ENCODE measurements at regions not wholly inside any gene's neighbourhood (a gene's known extent, or its start where the extent isn't known, plus 50 kb on each side); places are given as distances from the start of the nearest gene placed in this dataset.
"Not testable (repeated sequence)": the region's sequence is repeated elsewhere in the genome, so short reads cannot be mapped to it uniquely, and the experiment has no call there.

DNA sequence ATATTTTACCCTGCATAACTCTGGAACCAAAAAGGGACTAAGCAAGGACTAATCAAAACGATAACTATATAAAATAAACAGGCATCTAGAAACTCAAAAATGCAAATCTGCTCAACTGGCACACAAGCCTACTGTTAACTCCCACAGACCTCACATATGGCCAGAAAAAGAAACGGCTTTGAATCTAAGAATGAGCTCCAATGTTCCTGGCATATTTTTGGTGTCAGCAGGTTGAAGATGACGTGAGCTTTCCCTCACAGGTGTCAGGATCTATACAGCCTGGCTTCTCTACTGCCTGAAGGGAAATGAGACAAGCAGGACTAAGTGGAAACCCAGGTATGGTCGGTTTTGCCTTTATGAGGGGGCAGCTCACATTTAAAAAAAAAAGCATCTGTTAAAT lies 120.1 kb upstream of the SPATA12 start:
- no peak for TF ChIP-seq CTCF (IDR thresholded peaks at IDR 0.05; ENCODE audit: low read depth, low read length)
- no peak overlapping the region for H3K4me3 ChIP-seq (replicated peaks in 1 of 2; ENCODE audit: low read depth in 2 of 2, low read length in 2 of 2)

GRCh38 chr3:56939834-56940233 lies 120.6 kb upstream of the SPATA12 start:
- DNase-seq (ENCODE audit: low read depth in 2 of 2), result no peak
- no peak overlapping the region for H3K4me3 ChIP-seq (replicated peaks in 1 of 2; ENCODE audit: low read depth in 2 of 2, low read length in 2 of 2)
- no peak for TF ChIP-seq CTCF (IDR thresholded peaks at IDR 0.05; ENCODE audit: low read depth, low read length)

More for the DNA sequence above, 120.1 kb upstream of the SPATA12 start:
- DNase-seq (ENCODE audit: low read depth in 2 of 2), result no peak

DNA sequence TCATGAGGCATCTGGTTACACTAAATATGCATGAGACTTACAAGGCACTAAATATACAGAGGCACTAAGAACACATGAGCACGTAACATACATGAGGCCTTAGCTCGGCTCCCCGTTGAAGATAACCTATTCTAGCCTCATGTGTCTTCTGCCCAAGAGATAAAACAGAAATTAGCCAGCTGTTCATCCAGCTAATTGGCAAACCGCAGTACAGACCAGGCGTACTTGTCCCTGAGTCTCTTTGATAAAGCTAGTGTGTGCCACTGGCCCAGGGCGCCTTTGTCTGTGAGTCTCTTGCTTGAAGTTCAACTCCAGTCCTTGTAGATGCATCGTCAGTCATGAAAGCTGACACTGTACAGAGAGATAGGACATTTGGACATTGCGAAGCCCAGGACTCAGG lies 121.9 kb upstream of the SPATA12 start:
- DNase-seq (ENCODE audit: low read depth in 2 of 2), result no peak
- H3K4me3 ChIP-seq (replicated peaks in 1 of 2; ENCODE audit: low read depth in 2 of 2, low read length in 2 of 2), result no peak overlapping the region
- TF ChIP-seq CTCF (IDR thresholded peaks at IDR 0.05; ENCODE audit: low read depth, low read length), result no peak

DNA sequence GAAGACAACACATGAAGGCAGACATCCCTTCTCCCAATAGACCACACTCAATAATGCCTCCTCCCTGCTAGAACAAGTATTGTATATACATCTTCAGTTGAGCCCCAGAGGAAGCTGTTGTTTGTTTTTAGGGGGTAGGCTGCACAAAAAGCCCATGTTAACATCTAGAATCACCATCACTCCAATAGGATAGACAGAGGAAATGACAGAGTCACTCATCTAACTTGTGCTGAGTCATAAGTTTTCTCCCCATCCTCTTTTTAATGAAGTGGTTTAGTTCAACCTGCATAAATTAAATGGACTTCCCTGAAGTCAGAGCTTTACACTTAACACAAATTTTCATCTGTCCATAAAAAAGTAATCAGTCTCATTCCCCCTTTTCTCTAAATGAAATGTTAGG lies 122.9 kb upstream of the SPATA12 start:
- H3K4me3 ChIP-seq (replicated peaks in 1 of 2; ENCODE audit: low read depth in 2 of 2, low read length in 2 of 2), result no peak overlapping the region
- no peak for DNase-seq (ENCODE audit: low read depth in 2 of 2)
- TF ChIP-seq CTCF (IDR thresholded peaks at IDR 0.05; ENCODE audit: low read depth, low read length), result no peak

DNA sequence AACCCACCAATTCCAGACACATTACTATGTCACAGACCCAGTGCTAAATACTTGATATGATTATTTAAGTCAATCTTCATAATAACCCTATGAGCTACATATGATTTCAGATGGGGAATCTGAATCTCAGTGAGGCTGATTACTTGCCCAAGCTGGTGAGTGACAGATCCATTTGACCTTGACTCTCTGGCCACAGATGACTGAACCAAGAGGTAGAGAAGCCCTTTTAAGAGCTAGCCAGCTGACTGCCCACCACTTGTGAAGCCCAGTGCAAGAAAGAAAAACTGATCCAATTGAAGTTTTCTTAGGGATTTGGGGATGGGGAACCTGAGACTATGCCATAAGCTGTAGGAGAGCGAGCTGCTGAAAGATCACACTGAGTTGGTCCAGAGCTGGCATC lies 124.7 kb upstream of the SPATA12 start:
- no peak for TF ChIP-seq CTCF (IDR thresholded peaks at IDR 0.05; ENCODE audit: low read depth, low read length)
- H3K4me3 ChIP-seq (replicated peaks in 1 of 2; ENCODE audit: low read depth in 2 of 2, low read length in 2 of 2), result no peak overlapping the region
- DNase-seq (ENCODE audit: low read depth in 2 of 2), result no peak

- not testable (repeated sequence) for DNase-seq (ENCODE audit: low read depth in 2 of 2)
These were observed 126.0 kb upstream of the SPATA12 start for GRCh38 chr3:56934481-56934880.

DNA sequence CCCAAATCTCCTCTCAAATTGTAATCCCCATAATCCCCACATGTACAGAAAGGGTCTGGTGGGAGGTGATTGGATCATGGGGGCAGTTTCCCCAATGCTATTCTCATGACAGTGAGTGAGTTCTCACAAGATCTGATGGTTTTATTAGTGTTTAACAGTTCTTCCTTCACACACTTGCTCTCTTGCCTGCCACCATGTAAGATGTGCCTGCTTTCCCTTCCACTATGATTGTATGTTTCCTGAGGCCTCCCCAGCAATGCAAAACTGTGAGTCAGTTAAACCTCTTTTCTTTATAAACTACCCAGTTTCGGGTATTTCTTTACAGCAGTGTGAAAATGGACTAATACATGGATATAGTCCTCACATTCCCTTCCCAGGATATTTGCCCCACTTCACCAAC lies 126.7 kb upstream of the SPATA12 start:
- no peak for DNase-seq (ENCODE audit: low read depth in 2 of 2)
- H3K4me3 ChIP-seq (replicated peaks in 1 of 2; ENCODE audit: low read depth in 2 of 2, low read length in 2 of 2), result no peak overlapping the region
- no peak for TF ChIP-seq CTCF (IDR thresholded peaks at IDR 0.05; ENCODE audit: low read depth, low read length)

More at GRCh38 chr3:56934481-56934880, 126.0 kb upstream of the SPATA12 start:
- H3K4me3 ChIP-seq (replicated peaks in 1 of 2; ENCODE audit: low read depth in 2 of 2, low read length in 2 of 2), result not testable (repeated sequence)

All from cardiac fibroblast (primary cell).